HL-60/S4 (cell line): ENCODE measurements at regions not wholly inside any gene's neighbourhood (a gene's known extent, or its start where the extent isn't known, plus 50 kb on each side); places are given as distances from the start of the nearest gene placed in this dataset.

ENCODE experiments used
- in situ Hi-C: fragments of 300-500 bp; cut with MboI; formaldehyde crosslinking; loops from 2 replicates; pipeline ENCODE4 v1.14.3; 2022; ENCODE audit warnings: low sequenced_read_pairs

DNA sequence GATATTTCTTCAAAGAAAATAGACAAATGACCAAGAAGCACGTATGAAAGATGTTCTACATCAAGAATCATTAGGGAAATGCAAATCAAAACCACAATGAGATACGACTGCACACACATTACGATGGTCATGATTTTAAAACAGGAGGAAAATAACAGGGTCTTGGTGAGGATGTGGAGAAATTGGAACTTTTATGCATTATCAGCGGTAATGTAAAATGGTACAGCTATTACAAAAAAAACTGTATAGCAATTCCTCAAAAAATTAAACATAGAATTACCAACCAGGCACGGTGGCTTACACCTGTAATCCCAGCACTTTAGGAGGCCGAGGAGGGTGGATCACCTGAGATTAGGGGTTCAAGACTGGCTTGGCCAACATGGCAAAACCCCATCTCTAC, 178.8 kb upstream of the NEBL start:
- in situ Hi-C loops, result no loop called here

DNA sequence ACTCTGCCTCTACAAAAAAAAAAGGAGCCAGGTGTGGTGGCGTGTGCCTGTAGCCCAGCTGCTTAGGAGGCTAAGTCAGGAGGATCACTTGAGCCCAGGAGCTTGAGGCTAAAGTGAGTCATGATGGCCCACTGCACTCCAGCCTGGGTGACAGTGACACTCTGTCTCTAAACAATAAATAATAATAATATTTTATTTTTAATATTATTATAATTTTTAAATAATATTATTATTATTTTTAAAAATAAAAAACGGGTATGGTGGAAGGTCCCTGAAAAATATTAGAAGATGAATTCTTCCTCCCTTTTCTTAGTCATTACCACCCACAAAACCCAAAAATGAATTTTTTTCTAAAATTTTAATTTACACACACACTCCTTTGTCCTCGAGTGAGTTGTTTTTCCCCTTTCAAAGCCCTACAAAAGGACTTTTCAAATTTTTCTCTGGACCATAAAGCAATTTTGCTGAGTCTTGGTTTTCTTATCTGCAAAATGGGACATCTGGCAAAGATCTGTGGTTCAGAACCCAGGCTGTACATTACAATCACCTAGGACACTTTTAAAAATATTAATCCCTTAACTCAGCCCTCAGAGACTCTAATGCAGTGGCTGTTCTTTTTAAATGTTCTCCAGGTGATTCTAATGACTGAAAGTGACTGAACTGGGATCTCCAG, 174.0 kb upstream of the NEBL start:
- in situ Hi-C loops, result no loop called here

DNA sequence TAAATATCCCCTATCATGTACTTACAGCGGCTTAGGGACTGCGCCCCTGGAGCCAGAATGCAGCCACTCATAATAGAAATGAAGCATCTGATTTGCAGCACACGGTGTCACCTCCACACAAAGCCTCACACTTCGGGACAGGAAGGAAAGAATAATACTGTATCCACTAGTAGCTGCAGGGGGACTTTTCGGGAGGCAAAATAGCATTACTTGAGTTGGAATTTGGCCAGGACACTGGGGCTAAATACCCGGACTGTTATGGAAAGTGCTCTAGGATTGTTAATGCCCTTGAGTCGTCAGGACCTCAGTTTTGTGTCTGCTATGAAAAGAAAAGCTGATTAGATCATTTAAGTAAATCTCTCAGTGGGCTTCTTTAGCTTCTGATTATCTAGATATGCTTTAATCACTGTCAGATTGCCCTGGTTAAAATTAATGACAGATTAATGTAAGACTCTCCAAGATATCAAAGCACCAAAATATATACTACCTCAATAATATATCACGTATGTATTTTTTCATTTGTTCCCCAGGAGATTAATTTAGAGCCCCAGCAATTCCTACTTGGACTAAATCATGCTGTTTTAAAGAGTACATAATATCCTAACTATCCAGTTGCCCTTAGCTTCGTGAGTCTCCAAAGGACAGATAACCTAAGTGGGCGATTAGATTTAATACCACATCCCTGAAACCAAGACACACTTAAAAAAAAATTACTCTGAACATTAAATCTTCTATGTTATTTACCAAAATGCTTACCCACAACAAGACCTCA, 173.0 kb upstream of the NEBL start:
- in situ Hi-C loops, result no loop called here

DNA sequence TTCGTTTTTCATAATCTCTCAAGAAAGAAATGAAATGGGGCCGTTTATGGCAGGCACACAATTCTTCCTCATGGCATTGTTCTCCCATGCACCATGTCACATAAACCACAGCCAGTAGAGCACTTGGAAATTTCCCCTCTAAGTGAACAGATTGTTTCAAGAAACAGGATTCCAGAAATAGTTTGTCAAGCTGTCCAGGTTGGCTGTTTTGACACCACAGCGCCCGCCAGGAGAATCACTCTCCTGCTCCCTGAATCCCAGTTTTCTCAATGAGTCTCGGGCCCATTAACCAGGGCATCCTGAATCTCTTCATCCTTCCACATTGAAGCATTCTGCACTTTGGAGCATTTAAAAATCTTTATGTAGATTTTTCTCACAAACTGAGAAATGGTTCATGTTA, 172.2 kb upstream of the NEBL start:
- in situ Hi-C loops, result no loop called here

DNA sequence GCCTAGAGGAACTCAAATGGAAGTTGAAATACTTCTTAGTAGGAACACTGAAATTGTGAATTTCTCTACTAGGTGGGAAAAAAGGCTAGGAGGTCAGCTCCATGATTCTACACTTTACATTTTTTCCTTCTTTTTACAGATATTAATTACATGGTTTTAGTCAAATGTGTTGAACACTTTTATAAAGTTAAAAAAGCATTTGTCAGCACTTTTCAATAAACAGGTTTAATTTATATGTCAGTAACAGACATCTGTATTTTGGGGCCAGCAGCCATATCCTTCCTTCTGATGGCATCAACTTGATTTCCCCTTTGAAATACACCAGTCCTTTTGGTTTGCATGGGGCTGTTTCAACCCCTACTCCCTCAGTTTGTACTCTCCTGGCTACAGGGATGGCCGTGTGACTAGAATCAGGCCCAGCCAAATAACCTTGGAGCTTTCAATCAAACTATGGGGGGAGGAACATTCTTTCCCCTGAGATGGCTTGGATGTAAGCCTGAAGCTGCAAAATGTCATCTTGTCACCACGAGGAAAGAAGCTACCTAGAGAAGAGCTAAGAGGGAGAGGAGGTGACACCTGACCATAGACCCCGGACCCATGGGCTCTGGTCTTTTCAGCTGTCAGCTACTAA, 171.0 kb upstream of the NEBL start:
- in situ Hi-C loops, result no loop called here

DNA sequence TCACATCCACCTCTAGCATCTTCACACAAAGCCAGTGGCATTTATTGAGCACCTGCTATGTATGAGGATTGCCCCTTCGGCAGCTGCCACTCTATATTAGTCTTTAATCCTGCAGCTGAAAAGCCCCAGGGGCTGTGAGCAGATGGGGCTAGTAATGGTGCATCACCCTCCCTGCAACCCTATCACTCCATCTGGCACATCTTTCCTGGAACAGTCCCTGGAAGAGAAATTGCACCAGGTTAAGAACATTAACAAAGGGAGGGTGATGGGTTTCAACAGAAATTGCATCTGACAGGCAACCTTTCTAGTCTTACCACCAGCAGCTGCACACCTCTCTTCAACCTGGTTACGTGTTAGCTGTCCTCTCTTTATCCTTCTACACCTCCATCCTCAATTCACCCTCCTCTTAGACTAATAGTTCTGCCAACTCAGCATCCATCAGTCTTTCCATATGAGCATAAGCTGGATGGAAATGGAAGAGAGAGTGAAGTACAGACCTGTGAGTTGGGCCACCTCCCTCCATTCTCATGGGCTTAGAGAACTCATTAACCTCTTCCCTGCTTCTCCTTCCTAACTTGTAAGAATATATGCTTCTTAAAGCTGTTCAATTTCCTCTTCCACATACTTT, 168.6 kb upstream of the NEBL start:
- in situ Hi-C loops, result no loop called here

DNA sequence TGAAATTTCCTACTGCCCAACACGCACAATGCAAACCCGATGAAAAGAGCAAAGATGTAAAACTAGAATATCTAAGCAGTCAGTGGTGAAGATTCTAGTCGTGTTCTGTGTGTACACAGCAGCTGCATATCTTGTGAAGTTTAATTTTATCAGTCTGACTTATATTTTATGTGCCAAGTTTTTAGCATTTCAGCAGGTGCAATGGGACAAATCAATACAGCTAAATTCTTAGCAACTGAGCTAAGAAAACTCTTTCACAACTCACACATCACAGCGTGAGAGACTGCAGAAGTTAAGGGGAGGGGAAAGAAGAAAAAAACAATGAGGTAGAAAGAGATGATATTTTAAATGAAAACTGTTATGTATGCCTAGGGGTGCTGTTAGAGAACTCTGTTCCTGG, 164.9 kb upstream of the NEBL start:
- in situ Hi-C loops, result no loop called here

DNA sequence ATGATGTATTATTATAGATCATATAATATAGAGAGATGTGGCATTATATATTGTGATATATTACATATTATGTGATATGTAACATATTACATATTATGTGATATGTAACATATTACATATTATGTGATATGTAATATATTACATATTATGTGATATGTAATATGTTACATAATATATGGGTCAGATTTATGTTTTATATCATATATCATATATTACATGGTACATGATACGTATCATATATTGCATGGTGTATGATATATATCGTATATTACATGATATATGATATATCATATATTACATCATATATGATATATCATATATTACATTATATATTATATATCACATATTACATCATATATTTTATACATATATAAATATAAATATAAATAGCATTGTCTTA, 164.1 kb upstream of the NEBL start:
- in situ Hi-C loops, result no loop called here

DNA sequence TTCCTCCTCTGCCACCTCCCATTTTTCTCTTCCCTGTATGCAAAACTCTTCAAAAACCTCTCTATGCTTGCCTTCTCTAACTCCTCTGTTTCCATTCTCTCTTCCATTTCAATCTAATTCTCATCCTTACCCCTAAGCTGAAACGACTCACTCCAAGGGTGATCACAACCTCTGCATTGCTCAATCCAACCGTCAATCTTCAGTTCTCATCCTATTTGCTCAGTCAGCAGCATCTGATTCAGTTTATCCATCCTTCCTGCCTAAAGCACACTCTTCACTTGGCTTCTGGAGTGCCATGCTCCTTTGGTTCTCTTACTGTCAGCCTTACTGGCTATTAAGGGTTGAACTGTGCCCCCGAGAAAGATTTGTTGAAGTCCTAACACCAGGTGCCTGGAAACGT, 163.5 kb upstream of the NEBL start:
- in situ Hi-C loops, result no loop called here

DNA sequence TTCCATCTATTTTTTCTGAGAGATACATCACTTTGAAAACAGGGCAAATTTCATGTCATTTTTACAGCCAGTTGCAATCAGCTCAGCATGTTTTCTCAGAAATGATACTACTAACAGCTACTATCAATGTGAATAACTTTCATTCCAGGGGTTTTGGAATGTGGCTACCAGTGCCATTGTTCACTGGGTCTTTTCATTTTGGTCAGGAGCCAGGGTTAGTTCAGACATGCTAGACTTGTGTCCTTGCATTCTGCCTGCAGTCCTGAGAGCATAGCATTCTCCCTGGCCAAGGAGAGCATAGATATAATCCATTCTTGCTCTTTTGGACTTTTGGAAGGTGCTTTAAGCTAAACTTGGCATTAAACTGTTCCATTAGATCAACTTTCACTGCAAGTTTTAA, 160.9 kb upstream of the NEBL start:
- in situ Hi-C loops, result no loop called here

DNA sequence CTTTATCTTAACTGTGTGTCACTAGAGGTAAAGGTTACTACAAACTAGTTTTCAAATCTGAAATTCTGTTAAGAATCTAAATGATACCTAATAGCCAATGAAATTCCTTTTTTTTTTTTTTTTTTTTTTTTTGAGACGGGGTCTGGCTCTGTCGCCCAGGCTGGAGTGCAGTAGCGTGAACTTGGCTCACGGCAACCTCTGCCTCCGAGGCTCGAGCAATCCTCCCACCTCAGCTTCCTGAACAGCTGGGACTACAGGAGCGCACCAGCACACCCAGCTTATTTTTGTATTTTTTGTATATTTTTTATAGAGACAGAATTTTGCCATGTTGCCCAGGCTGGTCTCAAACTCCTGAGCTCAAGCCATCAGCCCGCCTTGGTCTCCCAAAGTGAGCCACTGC, 160.3 kb upstream of the NEBL start:
- in situ Hi-C loops, result no loop called here

DNA sequence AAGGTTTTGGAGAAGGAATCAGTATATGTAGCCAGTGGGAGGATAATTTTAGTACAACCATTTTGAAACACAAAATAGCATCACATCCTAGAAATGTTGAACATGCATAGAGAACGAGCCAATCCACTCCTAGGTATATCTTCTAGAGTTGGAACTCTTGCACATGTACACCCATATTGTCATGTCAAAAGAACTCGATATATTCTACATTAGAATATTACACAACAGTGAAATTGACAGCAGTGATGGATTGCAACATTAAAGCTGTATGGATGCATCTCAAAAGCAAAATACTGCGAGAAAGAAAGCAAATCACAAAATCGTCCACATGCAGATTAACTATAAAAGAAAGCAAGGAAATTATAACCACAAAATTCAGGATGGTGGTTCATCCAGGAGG, 159.3 kb upstream of the NEBL start:
- in situ Hi-C loops, result no loop called here

DNA sequence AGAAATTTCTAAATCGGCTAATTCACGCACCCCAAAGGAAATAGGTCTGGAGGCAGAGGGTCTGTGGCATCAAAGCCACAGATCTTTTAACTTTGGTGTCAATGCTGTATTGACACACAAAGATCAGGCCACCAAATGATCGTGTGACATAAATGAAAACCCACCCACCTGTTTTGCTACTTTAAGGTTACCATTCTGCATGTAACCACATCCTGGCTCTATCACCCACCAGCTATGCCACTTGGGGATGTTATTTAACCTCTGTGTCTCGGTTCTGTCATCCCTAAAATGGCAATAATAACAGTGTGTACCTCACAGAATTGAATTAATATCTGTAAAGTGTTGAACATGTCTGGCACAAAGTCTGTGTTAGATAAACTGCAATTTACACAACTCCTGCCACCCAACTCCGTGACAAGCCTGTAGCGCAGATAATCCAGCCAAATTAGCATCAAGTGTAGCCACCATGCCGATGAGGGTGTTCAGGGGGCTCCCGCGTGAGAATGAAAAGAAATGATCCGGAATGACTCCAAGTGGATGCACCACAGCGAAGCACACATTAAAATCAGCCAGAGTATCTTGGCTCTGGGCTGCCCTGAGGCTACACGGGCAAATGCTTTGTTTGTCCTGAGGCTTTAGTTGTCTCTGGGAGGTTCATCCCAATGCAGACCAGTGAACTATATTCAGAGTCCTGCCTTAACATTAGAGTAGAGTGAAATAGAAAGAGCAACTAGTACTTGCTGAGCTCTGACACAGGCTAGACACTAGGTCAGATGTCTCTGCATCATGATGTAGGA, 158.4 kb upstream of the NEBL start:
- in situ Hi-C loops, result no loop called here

DNA sequence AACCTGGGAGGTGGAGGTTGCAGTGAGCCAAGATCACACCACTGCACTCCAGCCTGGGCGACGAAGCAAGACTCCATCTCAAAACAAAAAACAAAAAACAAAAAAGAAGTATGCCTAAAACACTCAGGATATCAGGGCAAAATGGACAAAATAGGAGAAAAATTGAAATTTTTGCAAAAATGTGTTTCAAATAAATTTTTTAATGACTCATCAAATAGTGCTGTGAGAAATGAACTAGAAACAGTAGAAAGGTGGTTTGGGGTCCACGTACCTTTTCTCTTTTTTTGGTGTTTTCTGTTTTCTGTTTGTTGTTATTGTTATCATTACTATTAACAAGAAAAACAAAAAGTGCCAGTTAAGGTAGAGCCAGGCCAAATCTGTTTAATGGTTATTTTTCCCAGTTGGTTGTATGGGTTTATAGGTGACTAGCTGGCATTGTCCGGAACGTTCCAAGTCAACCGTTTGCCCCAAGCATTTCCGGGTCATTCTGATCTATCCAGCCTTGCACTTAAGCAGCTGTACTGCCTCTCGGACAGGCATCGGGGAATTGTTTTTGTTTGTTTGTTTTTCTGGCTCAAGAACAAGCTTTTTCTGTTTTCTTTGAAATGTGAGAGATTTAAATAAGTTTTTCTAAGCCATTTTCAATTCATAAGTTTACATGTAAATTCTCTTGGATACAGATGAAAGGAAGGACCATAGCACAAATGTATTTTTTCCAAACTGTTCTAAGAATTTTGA, 157.0 kb upstream of the NEBL start:
- in situ Hi-C loops, result no loop called here

DNA sequence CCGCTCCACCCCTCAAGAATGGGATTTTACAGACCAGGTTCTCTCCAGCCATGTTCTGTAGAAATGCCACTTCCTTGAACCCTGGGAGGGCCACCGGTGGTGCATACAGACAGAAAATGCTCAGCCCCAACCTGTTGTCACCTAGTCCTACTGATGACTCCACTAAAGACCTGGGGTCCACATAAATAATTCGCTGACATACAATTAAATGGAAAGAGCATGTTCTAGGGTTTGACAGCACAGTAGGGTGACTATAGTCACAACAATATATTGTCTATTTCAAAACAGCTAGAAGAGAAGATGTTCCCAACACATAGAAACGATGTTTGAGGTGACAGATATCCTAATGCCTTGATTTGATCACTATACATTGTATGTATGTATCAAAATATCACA, 155.6 kb upstream of the NEBL start:
- in situ Hi-C loops, result no loop called here

DNA sequence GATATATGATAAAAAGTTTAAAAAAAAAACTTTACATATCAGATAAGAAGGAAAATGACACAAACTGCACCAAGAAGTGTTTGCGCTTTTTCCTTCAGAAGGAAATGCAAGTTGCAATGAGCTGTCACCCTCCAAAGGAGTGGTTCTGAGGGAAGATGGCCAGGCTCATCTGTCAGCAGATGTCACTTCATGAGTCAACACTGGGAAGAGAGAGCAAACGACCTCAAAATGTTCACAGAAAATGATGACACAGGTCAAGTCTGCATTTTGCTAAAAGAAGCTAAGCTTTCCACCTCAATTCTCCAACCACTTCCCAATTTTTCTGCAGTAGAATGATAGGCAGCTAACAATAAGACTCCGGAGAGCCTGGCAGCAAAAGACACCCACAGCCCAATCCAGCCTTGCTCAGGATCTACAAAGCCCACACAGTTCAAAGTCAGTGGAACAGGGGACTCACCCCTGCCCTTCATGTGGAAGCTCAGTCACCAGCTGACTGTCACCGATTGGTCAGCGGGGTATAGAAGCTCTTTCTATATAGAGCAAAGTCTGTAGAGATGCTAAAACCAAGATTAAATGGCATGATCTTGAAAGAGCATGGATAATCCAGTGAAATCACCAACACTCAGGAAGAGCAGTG, 155.1 kb upstream of the NEBL start:
- in situ Hi-C loops, result no loop called here

DNA sequence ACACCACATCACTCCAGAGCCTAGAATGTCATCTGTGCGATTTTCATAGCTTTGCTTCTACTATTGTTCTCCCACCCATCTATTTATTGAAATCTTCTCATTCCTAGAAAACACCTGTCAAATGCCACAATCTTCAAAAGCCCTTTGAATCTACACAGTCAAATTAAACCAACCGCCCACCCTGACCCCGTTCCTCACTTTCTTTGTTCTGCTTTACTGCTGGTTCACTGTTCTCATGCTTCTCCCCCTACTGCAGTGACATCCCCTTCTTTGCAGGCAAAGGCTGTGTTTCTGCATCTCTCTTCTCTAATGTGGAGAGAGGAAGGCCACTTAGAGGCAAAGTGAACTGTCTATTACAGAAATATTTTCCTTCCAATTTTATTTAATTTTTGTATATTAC, 152.4 kb upstream of the NEBL start:
- in situ Hi-C loops, result no loop called here

DNA sequence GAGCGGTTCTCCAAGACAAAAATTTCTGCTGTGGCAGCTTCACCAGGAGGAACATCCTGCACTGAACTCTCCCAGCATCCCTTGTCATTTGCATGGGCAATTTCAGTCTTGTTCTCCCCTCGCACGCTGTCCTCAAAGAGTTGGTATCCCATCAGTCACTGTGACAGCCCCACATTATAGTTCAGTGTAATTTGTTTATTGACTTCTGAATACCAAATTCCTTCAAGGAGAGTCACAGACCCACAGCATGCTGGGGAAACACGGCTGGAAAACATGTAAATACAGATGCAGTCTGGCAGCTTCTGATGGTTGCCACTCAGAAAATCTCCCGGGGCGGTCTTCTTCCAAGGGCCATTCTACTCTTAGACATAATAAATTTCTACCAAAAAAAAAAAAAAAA, 151.0 kb upstream of the NEBL start:
- in situ Hi-C loops, result no loop called here

DNA sequence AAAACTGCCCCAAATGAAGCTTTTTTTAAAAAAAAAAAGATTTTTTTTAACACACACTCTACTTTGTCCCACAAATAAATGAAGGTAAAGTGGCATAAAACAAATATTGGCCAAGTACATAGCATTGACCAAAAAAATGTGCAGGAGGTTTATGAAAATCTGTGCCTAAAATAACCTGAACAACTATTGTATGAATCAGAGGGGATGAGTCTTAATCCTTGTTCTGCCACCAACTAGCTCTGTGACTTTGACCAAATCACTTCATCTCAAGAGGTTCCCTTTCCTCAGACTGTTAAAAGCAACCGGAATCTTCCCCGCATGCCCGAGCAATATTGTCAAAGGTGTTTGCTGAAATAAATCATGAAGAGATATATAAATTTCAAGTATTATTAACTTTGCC, 150.4 kb upstream of the NEBL start:
- in situ Hi-C loops, result no loop called here

DNA sequence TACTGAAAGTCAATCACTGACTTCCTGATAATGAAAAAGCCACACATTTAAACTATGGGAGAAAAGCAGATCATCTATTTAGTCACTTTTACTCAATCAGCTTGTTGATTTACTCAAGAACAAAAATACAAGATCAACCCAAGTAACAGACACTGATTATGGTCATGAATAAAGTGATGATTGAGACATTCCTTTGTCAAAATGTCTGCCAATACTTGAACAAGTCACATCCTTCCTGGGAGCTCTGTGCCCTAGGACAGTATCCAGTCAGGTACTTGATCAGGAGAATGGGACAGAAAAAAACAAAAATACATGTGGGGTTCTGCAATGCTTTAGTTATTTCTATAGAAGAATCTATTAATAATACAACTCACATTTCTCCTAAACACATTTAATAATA, 150.0 kb upstream of the NEBL start:
- in situ Hi-C loops, result no loop called here
